HCT116 (cell line): ENCODE measurements at regions not wholly inside any gene's neighbourhood (a gene's known extent, or its start where the extent isn't known, plus 50 kb on each side); places are given as distances from the start of the nearest gene placed in this dataset.

Experiments
- CTCF ChIP-seq, 3 experiments: fragments of 200-600 bp in 1 of 3; sonication (generic) in 1 of 3; IDR thresholded peaks in 2 of 3; conservative IDR thresholded peaks in 1 of 3; 2 replicates each; pipeline ENCODE4 v1.5.1; 2012 to 2017; ENCODE audit warnings: low read depth in 2 of 3, low read length in 2 of 3, antibody characterized with exemption in 1 of 3, borderline replicate concordance in 1 of 3, control low read depth in 1 of 3, mild to moderate bottlenecking in 1 of 3, mixed read lengths in 1 of 3, mixed run types in 1 of 3, moderate library complexity in 1 of 3; ENCODE audit not compliant: insufficient read depth in 1 of 3
- EZH2 ChIP-seq: fragments of 200-600 bp; sonication (generic); IDR thresholded peaks from 2 replicates; pipeline ENCODE4 v1.6.1; 2017; ENCODE audit warnings: antibody characterized with exemption, mixed run types
- EZH2phosphoT487 ChIP-seq: fragments of 200-600 bp; IDR thresholded peaks from 2 replicates; pipeline ENCODE4 v1.6.1; 2018; ENCODE audit warnings: antibody characterized with exemption, borderline replicate concordance
- JUND ChIP-seq: IDR thresholded peaks from 2 replicates; pipeline ENCODE4 v1.6.1; 2012
- POLR2A ChIP-seq: IDR thresholded peaks from 2 replicates; pipeline ENCODE4 v1.7.0; 2011; ENCODE audit warnings: borderline replicate concordance; ENCODE audit not compliant: insufficient read depth, insufficient read length; ENCODE audit errors: extremely low read depth
- TCF7L2 ChIP-seq: IDR thresholded peaks from 2 replicates; pipeline ENCODE4 v1.7.0; 2011; ENCODE audit warnings: borderline replicate concordance, inconsistent platforms; ENCODE audit not compliant: insufficient read depth, insufficient read length; ENCODE audit errors: extremely low read depth
- ZFX ChIP-seq: fragments of 450-650 bp; IDR thresholded peaks from 2 replicates; pipeline ENCODE4 v1.6.1; 2017
- ZNF274 ChIP-seq: fragments of 200-500 bp; sonication (Bioruptor generic); IDR thresholded peaks from 2 replicates; pipeline ENCODE4 v1.6.1; 2014; ENCODE audit warnings: mild to moderate bottlenecking, low read depth, low read length, inconsistent platforms

- TF ChIP-seq CTCF (IDR thresholded peaks at IDR 0.05 in 2 of 3, conservative IDR thresholded peaks at IDR 0.05 in 1 of 3; ENCODE audit: borderline replicate concordance in 1 of 3, insufficient read depth in 1 of 3, low read depth in 2 of 3, low read length in 2 of 3): no peak
- TF ChIP-seq EZH2phosphoT487: no peak
- no peak for TF ChIP-seq ZFX
- no peak for TF ChIP-seq POLR2A
- no peak for TF ChIP-seq EZH2
- TF ChIP-seq JUND: no peak
- TF ChIP-seq TCF7L2: no peak
- no peak for TF ChIP-seq ZNF274
Measured at GRCh38 chr2:65818873-65819451, 386.6 kb upstream of the SPRED2 start.
